GM23248 (cell line): ENCODE measurements at regions not wholly inside any gene's neighbourhood (a gene's known extent, or its start where the extent isn't known, plus 50 kb on each side); places are given as distances from the start of the nearest gene placed in this dataset.

Experiments
- EZH2 ChIP-seq: fragments of 200-600 bp; sonication (generic); IDR thresholded peaks from 2 replicates; pipeline ENCODE4 v1.6.1; 2018; ENCODE audit warnings: antibody characterized with exemption, mild to moderate bottlenecking; ENCODE audit not compliant: insufficient read depth, poor library complexity, severe bottlenecking
- EZH2phosphoT487 ChIP-seq: fragments of 200-600 bp; sonication (generic); IDR thresholded peaks from 2 replicates; pipeline ENCODE4 v1.6.1; 2018; ENCODE audit warnings: antibody characterized with exemption, moderate library complexity, mild to moderate bottlenecking, low read depth; ENCODE audit not compliant: insufficient read depth

DNA sequence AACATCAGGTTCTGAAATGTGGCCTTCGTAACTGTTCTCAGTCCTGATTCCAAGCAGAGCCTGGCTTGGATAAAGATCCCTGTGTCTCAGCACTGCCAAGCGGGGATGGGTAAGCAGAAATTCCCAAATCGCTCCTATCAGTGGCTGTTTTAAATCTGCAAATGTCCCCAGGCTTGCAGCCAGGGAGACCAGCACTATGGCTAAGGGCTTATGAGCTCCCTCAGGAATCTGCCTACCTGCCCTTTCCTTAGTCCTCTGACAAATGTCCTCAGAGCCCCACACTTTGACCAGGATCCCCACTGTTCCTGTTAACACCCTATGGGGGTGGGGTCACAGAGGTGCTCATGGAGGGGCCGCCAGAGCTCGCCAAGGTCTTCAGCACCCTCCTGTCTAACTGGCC, 1062.8 kb downstream of the UQCRFS1 start:
- TF ChIP-seq EZH2 (no peak), EZH2phosphoT487 (no peak)
